WTC11 (cell line): ENCODE measurements at regions not wholly inside any gene's neighbourhood (a gene's known extent, or its start where the extent isn't known, plus 50 kb on each side); places are given as distances from the start of the nearest gene placed in this dataset.
A peak's percentile ranks its signal among the peaks of the same experiment; 100 is the strongest.

Experiments
- ATAC-seq: fragments of 200-7000 bp; cut with Tn5 transposase; 2 replicates; pipeline ENCODE4 v1.10.0; 2021; ENCODE audit warnings: mild to moderate bottlenecking, moderate library complexity
- CTCF ChIA-PET: fragments of 300-600 bp; sonication (Branson Sonifier 250); formaldehyde crosslinking; loops from one replicate; lab custom pipeline; 2021; ENCODE audit warnings: antibody characterized with exemption; lab: Charles Lee
- POLR2A ChIA-PET: fragments of 350-600 bp; sonication (Branson Sonifier 250); formaldehyde crosslinking; loops from one replicate; lab custom pipeline; 2021; ENCODE audit warnings: antibody characterized with exemption; lab: Charles Lee
- DNase-seq: peaks from one replicate; pipeline ENCODE4 v3.0.0; 2021; ENCODE audit warnings: low spot score
- H3K27ac Mint-ChIP-seq: 2 replicates; pipeline ENCODE4 v1.8.0; 2021; ENCODE audit warnings: mixed read lengths
- H3K27me3 Mint-ChIP-seq: 2 replicates; pipeline ENCODE4 v1.8.0; 2021; ENCODE audit warnings: low read depth, mild to moderate bottlenecking, moderate library complexity, mixed read lengths
- H3K36me3 Mint-ChIP-seq: 2 replicates; pipeline ENCODE4 v1.8.0; 2021; ENCODE audit warnings: mixed read lengths
- H3K4me1 Mint-ChIP-seq: 2 replicates; pipeline ENCODE4 v1.8.0; 2022; ENCODE audit warnings: mixed read lengths
- H3K4me3 Mint-ChIP-seq: 2 replicates; pipeline ENCODE4 v1.8.0; 2021; ENCODE audit warnings: mild to moderate bottlenecking, moderate library complexity, mixed read lengths
- H3K9me3 Mint-ChIP-seq: 2 replicates; pipeline ENCODE4 v1.8.0; 2021; ENCODE audit warnings: mixed read lengths
- ATF1 ChIP-seq: sonication (generic); formaldehyde crosslinking; IDR thresholded peaks from 2 replicates; pipeline ENCODE4 v1.8.1; 2023; ENCODE audit warnings: mild to moderate bottlenecking, moderate library complexity, missing genetic modification reagents
- ATF3 ChIP-seq: sonication (generic); formaldehyde crosslinking; conservative IDR thresholded peaks from 2 replicates; pipeline ENCODE4 v1.8.1; 2022; ENCODE audit warnings: mild to moderate bottlenecking, missing genetic modification reagents
- CREM ChIP-seq: sonication (generic); formaldehyde crosslinking; IDR thresholded peaks from 2 replicates; pipeline ENCODE4 v1.8.1; 2022; ENCODE audit warnings: mild to moderate bottlenecking, missing genetic modification reagents, moderate library complexity
- CTCF ChIP-seq: fragments of 200-600 bp; IDR thresholded peaks from 2 replicates; pipeline ENCODE4 v1.8.0; 2022; ENCODE audit warnings: antibody characterized with exemption
- ERG ChIP-seq: fragments of 250-450 bp; sonication (Bioruptor Pico); IDR thresholded peaks from 2 replicates; pipeline ENCODE4 v1.8.0; 2021; ENCODE audit warnings: mild to moderate bottlenecking
- ESRRA ChIP-seq: sonication (generic); formaldehyde crosslinking; IDR thresholded peaks from 2 replicates; pipeline ENCODE4 v1.8.1; 2022; ENCODE audit warnings: mild to moderate bottlenecking, missing genetic modification reagents, borderline replicate concordance
- FOXK1 ChIP-seq: sonication (generic); formaldehyde crosslinking; IDR thresholded peaks from 2 replicates; pipeline ENCODE4 v1.8.0; 2022; ENCODE audit warnings: mild to moderate bottlenecking, moderate library complexity, missing genetic modification reagents
- FOXP4 ChIP-seq: sonication (generic); formaldehyde crosslinking; IDR thresholded peaks from 2 replicates; pipeline ENCODE4 v1.8.0; 2022; ENCODE audit warnings: mild to moderate bottlenecking, missing genetic modification reagents
- GABPB1 ChIP-seq: sonication (generic); formaldehyde crosslinking; IDR thresholded peaks from 2 replicates; pipeline ENCODE4 v1.8.1; 2023; ENCODE audit warnings: mild to moderate bottlenecking, missing genetic modification reagents
- GTF2I ChIP-seq: fragments of 250-450 bp; sonication (Bioruptor Pico); conservative IDR thresholded peaks from 2 replicates; pipeline ENCODE4 v1.4.0; 2021; ENCODE audit warnings: mild to moderate bottlenecking
- HMGA2 ChIP-seq: fragments of 250-450 bp; sonication (Bioruptor Pico); IDR thresholded peaks from 2 replicates; pipeline ENCODE4 v1.4.0; 2021; ENCODE audit warnings: mild to moderate bottlenecking, moderate library complexity
- IRF2 ChIP-seq: sonication (generic); formaldehyde crosslinking; IDR thresholded peaks from 2 replicates; pipeline ENCODE4 v1.8.0; 2022; ENCODE audit warnings: low read depth, missing genetic modification reagents, borderline replicate concordance
- JAZF1 ChIP-seq: fragments of 250-450 bp; sonication (Bioruptor Pico); IDR thresholded peaks from 2 replicates; pipeline ENCODE4 v1.9.0; 2021; ENCODE audit warnings: moderate library complexity, mild to moderate bottlenecking, inconsistent platforms
- NFATC4 ChIP-seq: fragments of 250-450 bp; sonication (Bioruptor Pico); IDR thresholded peaks from 2 replicates; pipeline ENCODE4 v1.9.0; 2021; ENCODE audit warnings: mild to moderate bottlenecking
- TEAD4 ChIP-seq: sonication (generic); formaldehyde crosslinking; IDR thresholded peaks from 2 replicates; pipeline ENCODE4 v1.8.0; 2022; ENCODE audit warnings: mild to moderate bottlenecking, missing genetic modification reagents
- ZNF263 ChIP-seq: sonication (generic); formaldehyde crosslinking; IDR thresholded peaks from 2 replicates; pipeline ENCODE4 v1.8.1; 2022; ENCODE audit warnings: low read depth, mild to moderate bottlenecking, moderate library complexity, missing genetic modification reagents
- ZNF317 ChIP-seq: sonication (generic); formaldehyde crosslinking; IDR thresholded peaks from 2 replicates; pipeline ENCODE4 v1.8.1; 2023; ENCODE audit warnings: low read depth, mild to moderate bottlenecking, moderate library complexity, missing genetic modification reagents, borderline replicate concordance
- ZNF532 ChIP-seq: fragments of 250-450 bp; sonication (Bioruptor Pico); IDR thresholded peaks from 2 replicates; pipeline ENCODE4 v1.9.0; 2021; ENCODE audit warnings: mild to moderate bottlenecking, borderline replicate concordance
- ZSCAN18 ChIP-seq: fragments of 250-450 bp; sonication (Bioruptor Pico); IDR thresholded peaks from 2 replicates; pipeline ENCODE4 v2.1.2; 2022; ENCODE audit warnings: mild to moderate bottlenecking, moderate library complexity

GRCh38 chr10:78528749-78529204, 495.1 kb downstream of the RPS24 start:
- POLR2A ChIA-PET, result no interaction called here
- CTCF ChIA-PET, result interaction anchor here (0.6 kb wide), 1 partner anchor 129 kb away, joined by 3 read pairs; no protein-coding TSS in a partner anchor
- peak overlapping the region; percentile 69 for H3K27ac Mint-ChIP-seq
- peaks cover 12% of the 10 kb centered on the region for H3K4me1 Mint-ChIP-seq
- peak; percentile 57; the same call in 1 of the 2 replicates for ATAC-seq
- H3K27me3 Mint-ChIP-seq, result no peaks in the 10 kb centered on the region; the same call in 1 of the 2 replicates
- no peak overlapping the region for H3K4me3 Mint-ChIP-seq
- DNase-seq, result no peak
- peaks cover 5% of the 10 kb centered on the region; the same call in 1 of the 2 replicates for H3K36me3 Mint-ChIP-seq
- TF ChIP-seq ZNF263 (CRISPR knock-in tag), result no peak
- no peak for TF ChIP-seq CREM (CRISPR knock-in tag)
- peaks cover 19% of the 10 kb centered on the region for H3K9me3 Mint-ChIP-seq

GRCh38 chr10:78529262-78529661, 495.6 kb downstream of the RPS24 start:
- ChIA-PET POLR2A (no interaction called here), CTCF (no interaction called here)
- no peak overlapping the region for H3K27ac Mint-ChIP-seq
- H3K36me3 Mint-ChIP-seq, result peaks cover 5% of the 10 kb centered on the region; the same call in 1 of the 2 replicates
- ATAC-seq (no peak), DNase-seq (no peak)
- no peak overlapping the region for H3K4me3 Mint-ChIP-seq
- H3K9me3 Mint-ChIP-seq, result peaks cover 19% of the 10 kb centered on the region
- peaks cover 12% of the 10 kb centered on the region for H3K4me1 Mint-ChIP-seq
- TF ChIP-seq FOXK1 (CRISPR knock-in tag), result no peak
- no peak for TF ChIP-seq GABPB1 (CRISPR knock-in tag)
- TF ChIP-seq HMGA2 (CRISPR knock-in tag), result no peak
- no peak for TF ChIP-seq ZNF263 (CRISPR knock-in tag)
- no peak for TF ChIP-seq CREM (CRISPR knock-in tag)
- no peak for TF ChIP-seq IRF2 (CRISPR knock-in tag)
- no peak for TF ChIP-seq GTF2I
- no peak for TF ChIP-seq ZSCAN18 (CRISPR knock-in tag)
- no peak for TF ChIP-seq TEAD4 (CRISPR knock-in tag)
- TF ChIP-seq NFATC4, result no peak
- TF ChIP-seq ATF1 (CRISPR knock-in tag), result no peak
- no peak for TF ChIP-seq ERG
- no peak for TF ChIP-seq ESRRA
- TF ChIP-seq CTCF, result no peak
- TF ChIP-seq JAZF1, result no peak
- TF ChIP-seq FOXP4, result no peak
- no peak for TF ChIP-seq ZNF532
- TF ChIP-seq ATF3, result no peak
- no peak for TF ChIP-seq ZNF317 (CRISPR knock-in tag)
- no peaks in the 10 kb centered on the region; the same call in 1 of the 2 replicates for H3K27me3 Mint-ChIP-seq
